Spleen (tissue), 11 donors: ENCODE measurements at regions not wholly inside any gene's neighbourhood (a gene's known extent, or its start where the extent isn't known, plus 50 kb on each side); places are given as distances from the start of the nearest gene placed in this dataset.
"Not testable (repeated sequence)": the region's sequence is repeated elsewhere in the genome, so short reads cannot be mapped to it uniquely, and the experiment has no call there.

Experiments
- DNase-seq: peaks from one replicate; pipeline ENCODE4 v3.0.0-alpha.2; 2020
- H3K27ac ChIP-seq, 8 donors: fragments of 200-600 bp; sonication (generic) in 7 of 8; 1 replicate in 4 of 8; 2 replicates in 4 of 8; pipeline versions ENCODE4 v1.5.0 to v1.8.0; 2016 to 2021; ENCODE audit warnings: inconsistent platforms in 4 of 8, mild to moderate bottlenecking in 4 of 8, moderate library complexity in 1 of 8
- H3K27me3 ChIP-seq, 7 donors: fragments of 200-600 bp; sonication (generic) in 6 of 7; replicated peaks in 1 of 7; 1 replicate in 4 of 7; 2 replicates in 3 of 7; pipeline versions ENCODE4 v1.5.0 to v1.8.0; 2016 to 2021; ENCODE audit warnings: inconsistent platforms in 3 of 7, mild to moderate bottlenecking in 1 of 7
- H3K36me3 ChIP-seq, 6 donors: fragments of 200-600 bp; sonication (generic) in 5 of 6; 1 replicate in 4 of 6; 2 replicates in 2 of 6; pipeline versions ENCODE4 v1.5.0 to v1.8.0; 2016 to 2021; ENCODE audit warnings: inconsistent platforms in 2 of 6
- H3K4me1 ChIP-seq, 6 donors: fragments of 200-600 bp; sonication (generic) in 5 of 6; 1 replicate in 3 of 6; 2 replicates in 3 of 6; pipeline versions ENCODE4 v1.5.0 to v1.8.0; 2016 to 2021; ENCODE audit warnings: inconsistent platforms in 3 of 6
- H3K4me3 ChIP-seq, 8 donors: fragments of 200-600 bp; sonication (generic) in 7 of 8; 1 replicate in 4 of 8; 2 replicates in 4 of 8; pipeline versions ENCODE4 v1.5.0 to v1.8.0; 2016 to 2021; ENCODE audit warnings: inconsistent platforms in 4 of 8, mild to moderate bottlenecking in 4 of 8, moderate library complexity in 2 of 8
- H3K9me3 ChIP-seq, 8 donors: fragments of 200-600 bp; sonication (generic) in 7 of 8; 1 replicate in 4 of 8; 2 replicates in 4 of 8; pipeline versions ENCODE4 v1.5.0 to v1.8.0; 2016 to 2021; ENCODE audit warnings: inconsistent platforms in 4 of 8
- CTCF ChIP-seq, 11 experiments: fragments of 200-600 bp in 7 of 11; fragments of 450-650 bp in 4 of 11; sonication (generic) in 4 of 11; IDR thresholded peaks in 8 of 11; conservative IDR thresholded peaks in 3 of 11; 1 replicate in 7 of 11; 2 replicates in 4 of 11; pipeline versions ENCODE4 v1.4.0 to v1.8.0; 2016 to 2021; ENCODE audit warnings: antibody characterized with exemption in 11 of 11, inconsistent platforms in 4 of 11, mild to moderate bottlenecking in 1 of 11
- POLR2A ChIP-seq, 3 donors: fragments of 450-650 bp; IDR thresholded peaks; one replicate each; pipeline ENCODE4 v1.5.1; 2017; ENCODE audit warnings: antibody characterized with exemption in 3 of 3, mild to moderate bottlenecking in 1 of 3
- POLR2AphosphoS5 ChIP-seq, 3 donors: sonication (generic); formaldehyde crosslinking; IDR thresholded peaks; one replicate each; pipeline ENCODE4 v1.5.1; 2017; ENCODE audit warnings: antibody characterized with exemption in 3 of 3
- WGBS, 5 donors: extraction: QIAGEN DNeasy Blood & Tissue Kit in 3 of 5; methylation state at CpG; one replicate each; pipeline versions ENCODE4 v1.1.5 to v1.1.7; 2013 to 2018; 5-methylcytosine and 5-hydroxymethylcytosine counted together
- intact Hi-C: fragments of 100-400 bp; cut with DNase I; formaldehyde crosslinking; loops from one replicate; pipeline ENCODE4 v1.15.0; 2023; ENCODE audit warnings: low total_unique reads
- donor health status: healthy with polysubstance abuse.
- donor health status: DM: no; HTN: no; CAD: no; lungs with moderate emphysema.
- donor health status: DM: no; HTN: no; CAD: no.
- donor health status: Bipolar disorder and iron deficiency.
- donor health status: healthy.
- donor health status: DM: no; HTN: no; CAD: no.
- donor health status: DM: yes; HTN: yes; CAD: no.

- no peaks in the 10 kb centered on the region for H3K27me3 ChIP-seq
- H3K4me1 ChIP-seq: no peaks in the 10 kb centered on the region
- no peak overlapping the region for H3K27ac ChIP-seq
- TF ChIP-seq POLR2AphosphoS5 (IDR thresholded peaks at IDR 0.05): no peak
- no peak for TF ChIP-seq CTCF (IDR thresholded peaks at IDR 0.05 in 8 of 11, conservative IDR thresholded peaks at IDR 0.05 in 3 of 11)
- TF ChIP-seq POLR2A (IDR thresholded peaks at IDR 0.05): no peak
- intact Hi-C loops: no loop called here
- H3K36me3 ChIP-seq: no peaks in the 10 kb centered on the region
- no peak overlapping the region for H3K4me3 ChIP-seq
- no peak for DNase-seq
- no peaks in the 10 kb centered on the region for H3K9me3 ChIP-seq
- 67 to 85% (median 79%) methylated on average over 1 of the region's 1 CpG for WGBS, 5 donors
These were observed 476.7 kb upstream of the GCFC2 start for GRCh38 chr2:76187415-76187814.

- Histone ChIP-seq H3K9me3 (peaks cover 0 to 64% (median 44%) of the 10 kb centered on the region in 8 donors), H3K27ac (no peak overlapping the region), H3K4me3 (no peak overlapping the region), H3K27me3 (no peaks in the 10 kb centered on the region), H3K36me3 (no peaks in the 10 kb centered on the region), H3K4me1 (no peaks in the 10 kb centered on the region)
- WGBS, 5 donors: 81 to 100% (median 87%) methylated on average over 1 of the region's 1 CpG
- DNase-seq: no peak
- intact Hi-C loops: no loop called here
- TF ChIP-seq POLR2AphosphoS5 (IDR thresholded peaks at IDR 0.05): no peak
- no peak for TF ChIP-seq POLR2A (IDR thresholded peaks at IDR 0.05)
- no peak for TF ChIP-seq CTCF (IDR thresholded peaks at IDR 0.05 in 8 of 11, conservative IDR thresholded peaks at IDR 0.05 in 3 of 11)
These were observed 470.0 kb upstream of the GCFC2 start for GRCh38 chr2:76180676-76181075.

GRCh38 chr2:76178610-76179009 is 467.9 kb upstream of the GCFC2 start:
- WGBS, 5 donors: 92 to 98% (median 95%) methylated on average over 1 of the region's 1 CpG
- intact Hi-C loops: no loop called here
- Histone ChIP-seq H3K4me1 (no peaks in the 10 kb centered on the region), H3K4me3 (no peak overlapping the region), H3K36me3 (no peaks in the 10 kb centered on the region), H3K9me3 (peaks cover 0 to 84% (median 60%) of the 10 kb centered on the region in 8 donors), H3K27me3 (no peaks in the 10 kb centered on the region), H3K27ac (no peak overlapping the region)
- TF ChIP-seq POLR2A (IDR thresholded peaks at IDR 0.05): no peak
- no peak for TF ChIP-seq POLR2AphosphoS5 (IDR thresholded peaks at IDR 0.05)
- DNase-seq: no peak

GRCh38 chr2:76175295-76175694 is 464.6 kb upstream of the GCFC2 start:
- Histone ChIP-seq H3K4me1 (no peaks in the 10 kb centered on the region), H3K27me3 (no peaks in the 10 kb centered on the region), H3K36me3 (no peaks in the 10 kb centered on the region), H3K27ac (no peak overlapping the region), H3K4me3 (no peak overlapping the region), H3K9me3 (peaks cover 0 to 86% (median 54%) of the 10 kb centered on the region in 8 donors)
- DNase-seq: no peak
- TF ChIP-seq POLR2A (IDR thresholded peaks at IDR 0.05) (no peak), POLR2AphosphoS5 (IDR thresholded peaks at IDR 0.05) (no peak), CTCF (IDR thresholded peaks at IDR 0.05 in 8 of 11, conservative IDR thresholded peaks at IDR 0.05 in 3 of 11) (no peak)
- intact Hi-C loops: no loop called here
- 80 to 91% (median 87%) methylated on average over 3 of the region's 3 CpGs for WGBS, 5 donors

- intact Hi-C loops: no loop called here
These were observed 463.8 kb upstream of the GCFC2 start for GRCh38 chr2:76174505-76174904.

GRCh38 chr2:76173206-76173605 is 462.5 kb upstream of the GCFC2 start:
- H3K4me1 ChIP-seq, H3K4me3 ChIP-seq, DNase-seq, intact Hi-C loops, H3K27ac ChIP-seq, H3K27me3 ChIP-seq, H3K36me3 ChIP-seq: not testable (repeated sequence)
- peaks cover 0 to 65% (median 34%) of the 10 kb centered on the region in 8 donors for H3K9me3 ChIP-seq
- 0 to 52% (median 0%) methylated on average over 1 of the region's 1 CpG for WGBS, 5 donors

More at GRCh38 chr2:76174505-76174904, 463.8 kb upstream of the GCFC2 start:
- 44 to 68% (median 58%) methylated on average over 2 of the region's 2 CpGs for WGBS, 5 donors
- peaks cover 0 to 78% (median 46%) of the 10 kb centered on the region in 8 donors for H3K9me3 ChIP-seq
- H3K27me3 ChIP-seq: no peaks in the 10 kb centered on the region
- H3K36me3 ChIP-seq: no peaks in the 10 kb centered on the region
- DNase-seq: no peak
- TF ChIP-seq POLR2AphosphoS5 (IDR thresholded peaks at IDR 0.05) (no peak), POLR2A (IDR thresholded peaks at IDR 0.05) (no peak), CTCF (IDR thresholded peaks at IDR 0.05 in 8 of 11, conservative IDR thresholded peaks at IDR 0.05 in 3 of 11) (no peak)
- no peak overlapping the region for H3K27ac ChIP-seq
- H3K4me1 ChIP-seq: no peaks in the 10 kb centered on the region
- no peak overlapping the region for H3K4me3 ChIP-seq

DNA sequence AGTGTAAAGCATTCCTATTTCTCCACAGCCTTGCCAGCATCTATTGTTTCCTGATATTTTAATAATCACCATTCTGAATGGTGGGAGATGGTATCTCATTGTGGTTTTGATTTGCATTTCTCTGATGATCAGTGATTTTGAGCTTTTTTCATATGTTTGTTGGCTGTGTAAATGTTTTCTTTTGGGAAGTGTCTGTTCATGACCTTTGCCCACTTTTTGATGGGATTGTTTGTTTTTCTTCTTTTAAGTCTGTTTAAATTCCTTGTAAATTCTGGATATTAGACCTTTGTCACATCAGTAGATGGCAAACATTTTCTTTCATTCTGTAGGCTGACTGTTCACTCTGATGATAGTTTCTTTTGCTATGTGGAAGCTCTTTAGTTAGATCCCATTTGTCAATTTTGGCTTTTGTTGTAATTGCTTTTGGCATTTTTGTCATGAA is 461.5 kb upstream of the GCFC2 start:
- H3K4me3 ChIP-seq, intact Hi-C loops, H3K36me3 ChIP-seq, H3K27ac ChIP-seq, DNase-seq, H3K4me1 ChIP-seq, H3K27me3 ChIP-seq: not testable (repeated sequence)
- H3K9me3 ChIP-seq: peaks cover 0 to 55% (median 24%) of the 10 kb centered on the region in 8 donors
